K562 (cell line): ENCODE measurements at regions not wholly inside any gene's neighbourhood (a gene's known extent, or its start where the extent isn't known, plus 50 kb on each side); places are given as distances from the start of the nearest gene placed in this dataset.

ENCODE experiments used
- ATAC-seq: fragments of 200-7000 bp; cut with Tn5 transposase; 3 replicates; pipeline ENCODE4 v1.9.1; 2020; ENCODE audit warnings: moderate library complexity
- BruUV-seq: library from RNA; stranded (reverse); fragments of 400-500 nt; replicated peaks from 2 replicates; lab custom pipeline; 2021; lab: Mats Ljungman, UMichigan
- CTCF ChIA-PET: fragments of 300-600 bp; formaldehyde crosslinking; extraction: SDS; loops from one replicate; lab custom pipeline; 2021; ENCODE audit warnings: low intra/inter-chr PET ratio; lab: Yijun Ruan, JAX
- POLR2A ChIA-PET: fragments of 300-600, 350-650 bp; sonication (Branson Sonifier 250); formaldehyde crosslinking; extraction: SDS; loops from one replicate; lab custom pipeline; 2021; ENCODE audit warnings: antibody characterized with exemption, inconsistent platforms; lab: Yijun Ruan, JAX
- DNase-seq, 4 experiments: peaks; one replicate each; pipeline versions ENCODE4 v3.0.0 to v3.0.0-alpha.2; 2011 to 2018; ENCODE audit warnings: low spot score in 3 of 4, mixed read lengths in 3 of 4; ENCODE audit errors: extremely low read depth in 1 of 4
- FAIRE-seq: peaks from 2 replicates; lab custom pipeline; 2011; peaks lifted over from hg19 to GRCh38; lab: Jason Lieb, UNC
- H2AFZ ChIP-seq: 2 replicates; pipeline ENCODE4 v1.6.0; 2011; ENCODE audit warnings: low read depth, low read length, control low read depth, inconsistent platforms
- H3K27ac ChIP-seq: fragments of 200-600 bp; 3 replicates; pipeline ENCODE4 v1.8.0; 2011; ENCODE audit warnings: low read depth, mild to moderate bottlenecking, control low read depth, inconsistent platforms, low read length, moderate library complexity, mixed read lengths; ENCODE audit errors: extremely low read depth
- H3K27me3 ChIP-seq, 2 experiments: fragments of 300-600 bp in 1 of 2; 2 replicates in 1 of 2; 3 replicates in 1 of 2; pipeline versions ENCODE4 v1.6.0 to v1.8.0; 2011; ENCODE audit warnings: inconsistent platforms in 2 of 2, low read length in 2 of 2, mild to moderate bottlenecking in 1 of 2, mixed read lengths in 1 of 2, moderate library complexity in 1 of 2; ENCODE audit not compliant: control insufficient read depth in 2 of 2, insufficient read depth in 2 of 2
- H3K36me3 ChIP-seq: fragments of 300-600 bp; 3 replicates; pipeline ENCODE4 v1.8.0; 2011; ENCODE audit warnings: mild to moderate bottlenecking, low read length, inconsistent platforms; ENCODE audit not compliant: control insufficient read depth, insufficient read depth
- H3K4me1 ChIP-seq, 2 experiments: fragments of 200-600 bp in 1 of 2; replicated peaks in 1 of 2; 2 replicates in 1 of 2; 3 replicates in 1 of 2; pipeline versions ENCODE4 v1.5.1 to v1.8.0; 2011; ENCODE audit warnings: inconsistent platforms in 2 of 2, low read length in 2 of 2, mild to moderate bottlenecking in 1 of 2, mixed read lengths in 1 of 2, moderate library complexity in 1 of 2; ENCODE audit not compliant: control insufficient read depth in 2 of 2, insufficient read depth in 2 of 2
- H3K4me2 ChIP-seq: 2 replicates; pipeline ENCODE4 v1.6.1; 2011; ENCODE audit warnings: low read length, control low read depth, inconsistent platforms, mixed read lengths; ENCODE audit not compliant: insufficient read depth
- H3K4me3 ChIP-seq: fragments of 200-600 bp; sonication (generic), shearing (Covaris generic); 2 replicates; pipeline ENCODE4 v1.5.1; 2016; ENCODE audit warnings: control low read depth, inconsistent platforms
- H3K79me2 ChIP-seq: fragments of 200-600 bp; 3 replicates; pipeline ENCODE4 v1.8.0; 2011; ENCODE audit warnings: low read length, inconsistent platforms; ENCODE audit not compliant: control insufficient read depth, insufficient read depth
- H3K9ac ChIP-seq, 2 experiments: 2 replicates each; pipeline versions ENCODE4 v1.6.0 to v1.6.1; 2011; ENCODE audit warnings: low read depth in 2 of 2, low read length in 2 of 2, control low read depth in 1 of 2, inconsistent platforms in 1 of 2, mild to moderate bottlenecking in 1 of 2, mixed read lengths in 1 of 2; ENCODE audit not compliant: insufficient read depth in 1 of 2
- H3K9me1 ChIP-seq: one replicate; pipeline ENCODE4 v1.6.0; 2011; ENCODE audit warnings: inconsistent platforms, mild to moderate bottlenecking, low read length, moderate library complexity; ENCODE audit not compliant: control insufficient read depth, insufficient read depth
- H3K9me3 ChIP-seq: replicated peaks from 2 replicates; pipeline ENCODE4 v1.5.1; 2011; ENCODE audit warnings: low read depth, low read length, inconsistent platforms; ENCODE audit not compliant: control insufficient read depth, insufficient read depth
- H4K20me1 ChIP-seq: replicated peaks from 2 replicates; pipeline ENCODE4 v1.6.1; 2011; ENCODE audit warnings: low read length, inconsistent platforms, mixed read lengths; ENCODE audit not compliant: control insufficient read depth, insufficient read depth
- COPS2 ChIP-seq: fragments of 450-650 bp; conservative IDR thresholded peaks from 2 replicates; pipeline ENCODE4 v1.6.1; 2016; ENCODE audit warnings: mild to moderate bottlenecking, moderate library complexity
- GATAD2B ChIP-seq: fragments of 450-650 bp; IDR thresholded peaks from 2 replicates; pipeline ENCODE4 v1.6.1; 2017; ENCODE audit warnings: mild to moderate bottlenecking, borderline replicate concordance
- HMGN3 ChIP-seq: IDR thresholded peaks from 2 replicates; pipeline ENCODE4 v1.6.1; 2011; ENCODE audit warnings: borderline replicate concordance, low read depth, mild to moderate bottlenecking, mixed read lengths, low read length; ENCODE audit not compliant: insufficient read length; ENCODE audit errors: extremely low read depth
- L3MBTL2 ChIP-seq: fragments of 450-650 bp; IDR thresholded peaks from 2 replicates; pipeline ENCODE4 v1.6.1; 2016; ENCODE audit warnings: mild to moderate bottlenecking, moderate library complexity
- MAZ ChIP-seq, 2 experiments: fragments of 450-650 bp in 1 of 2; sonication (generic) in 1 of 2; formaldehyde crosslinking; IDR thresholded peaks in 1 of 2; conservative IDR thresholded peaks in 1 of 2; 2 replicates each; pipeline versions ENCODE4 v1.4.0 to v1.5.0; 2020; ENCODE audit warnings: mild to moderate bottlenecking in 1 of 2, missing genetic modification reagents in 1 of 2
- NUFIP1 ChIP-seq: fragments of 450-650 bp; IDR thresholded peaks from 2 replicates; pipeline ENCODE4 v1.6.1; 2018; ENCODE audit not compliant: partially characterized antibody
- POLR2A ChIP-seq: fragments of 450-650 bp; conservative IDR thresholded peaks from 2 replicates; pipeline ENCODE4 v1.6.1; 2016
- POU5F1 ChIP-seq: fragments of 150-350 bp; IDR thresholded peaks from 2 replicates; pipeline ENCODE4 v1.6.1; 2014; ENCODE audit warnings: borderline replicate concordance, low read length, low read depth, mild to moderate bottlenecking; ENCODE audit not compliant: partially characterized antibody
- RFX7 ChIP-seq: fragments of 250-450 bp; sonication (Bioruptor Pico); IDR thresholded peaks from 2 replicates; pipeline ENCODE4 v1.5.1; 2021; ENCODE audit warnings: mild to moderate bottlenecking
- SMARCA5 ChIP-seq: fragments of 450-650 bp; IDR thresholded peaks from 2 replicates; pipeline ENCODE4 v1.6.1; 2016
- TEAD1 ChIP-seq, 2 experiments: fragments of 450-650 bp in 1 of 2; sonication (generic) in 1 of 2; formaldehyde crosslinking; IDR thresholded peaks; 2 replicates each; pipeline versions ENCODE4 v1.4.0 to v1.8.0; 2020 to 2022; ENCODE audit warnings: mild to moderate bottlenecking in 2 of 2, missing genetic modification reagents in 1 of 2
- TRIM28 ChIP-seq: fragments of 450-650 bp; IDR thresholded peaks from 2 replicates; pipeline ENCODE4 v1.6.1; 2017
- ZBTB9 ChIP-seq: fragments of 450-650 bp; formaldehyde crosslinking; IDR thresholded peaks from 2 replicates; pipeline ENCODE4 v1.4.0; 2020; ENCODE audit warnings: mild to moderate bottlenecking, moderate library complexity
- ZEB2 ChIP-seq: fragments of 450-650 bp; IDR thresholded peaks from 2 replicates; pipeline ENCODE4 v1.6.1; 2016
- ZKSCAN1 ChIP-seq: fragments of 150-350 bp; IDR thresholded peaks from 2 replicates; pipeline ENCODE4 v1.6.1; 2016; ENCODE audit warnings: low read depth, low read length
- ZNF277 ChIP-seq: fragments of 250-450 bp; sonication (Bioruptor Pico); IDR thresholded peaks from 2 replicates; pipeline ENCODE4 v1.8.0; 2022; ENCODE audit warnings: inconsistent platforms, mild to moderate bottlenecking, moderate library complexity, borderline replicate concordance
- WGBS: fragments of 100-300 bp; shearing (Covaris generic); methylation state at CpG from one replicate; pipeline ENCODE4 v1.1.6; 2016; ENCODE audit warnings: low coverage, mixed read lengths; ENCODE audit not compliant: insufficient coverage; ENCODE audit errors: missing lambda C conversion rate; 5-methylcytosine and 5-hydroxymethylcytosine counted together
- in situ Hi-C: fragments of 300-500 bp; cut with MboI; formaldehyde crosslinking; loops from 4 replicates; pipeline ENCODE4 v1.15.0; 2018; ENCODE audit warnings: inconsistent platforms, mixed read lengths
- intact Hi-C: fragments of 100-400 bp; cut with micrococcal nuclease; formaldehyde crosslinking; loops from 2 replicates; pipeline ENCODE4 v1.14.2; 2022
- TF ChIP-seq, protein P1 (sequence below): fragments of 250-450 bp; sonication (Bioruptor Pico); IDR thresholded peaks from 2 replicates; pipeline ENCODE4 v1.8.0; 2021; ENCODE audit warnings: moderate library complexity, mild to moderate bottlenecking, inconsistent platforms
- TF ChIP-seq, protein P2 (sequence below): fragments of 250-450 bp; sonication (Bioruptor Pico); IDR thresholded peaks from 2 replicates; pipeline ENCODE4 v1.8.0; 2021; ENCODE audit warnings: moderate library complexity, mild to moderate bottlenecking, inconsistent platforms
- TF ChIP-seq, protein P3 (sequence below): sonication (generic); IDR thresholded peaks from 2 replicates; pipeline ENCODE4 v1.6.1; 2016

GRCh38 chr2:20934236-20934635 is 109.6 kb downstream of the APOB start (continued):
- TF ChIP-seq ZBTB9 (CRISPR knock-in tag) (no peak), SMARCA5 (no peak)
- TF ChIP-seq, protein P1, sequence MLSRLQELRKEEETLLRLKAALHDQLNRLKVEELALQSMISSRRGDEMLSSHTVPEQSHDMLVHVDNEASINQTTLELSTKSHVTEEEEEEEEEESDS (CRISPR knock-in tag), result no peak

DNA sequence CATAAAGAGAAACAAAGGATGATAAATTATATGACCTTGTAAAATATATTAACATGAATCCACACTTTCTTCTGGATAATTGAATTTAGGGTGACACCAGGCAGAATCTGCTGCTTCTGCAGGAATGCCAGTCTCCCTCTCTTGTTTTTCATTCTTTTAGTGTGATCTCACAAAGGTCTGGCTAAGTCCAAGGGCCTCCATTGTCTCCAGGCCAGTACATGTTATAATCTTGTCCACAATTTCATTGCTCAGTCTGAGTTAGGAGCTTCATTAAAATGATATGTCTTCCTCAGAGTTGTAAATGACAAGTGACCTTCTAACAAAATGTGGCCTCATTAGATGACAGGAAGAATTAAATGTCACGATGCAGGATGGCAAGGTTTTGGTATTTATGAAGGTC is 110.2 kb downstream of the APOB start:
- no peak overlapping the region for H3K9ac ChIP-seq
- ATAC-seq (no peak), FAIRE-seq (no peak), DNase-seq (no peak)
- no peaks in the 10 kb centered on the region for H3K36me3 ChIP-seq
- no peak overlapping the region for H3K4me3 ChIP-seq
- H3K9me3 ChIP-seq, result no peaks in the 10 kb centered on the region
- BruUV-seq, result no TSS peak
- H2AFZ ChIP-seq, result no peak overlapping the region
- no peaks in the 10 kb centered on the region for H3K79me2 ChIP-seq
- 7% methylated on average over 1 of the region's 1 CpG for WGBS
- in situ Hi-C loops, result loop anchor here (25.0 kb wide), 1 partner anchor 496 kb away; the partner anchor contains the start of gene RHOB
- intact Hi-C loops, result no loop called here
- CTCF ChIA-PET, result no interaction called here
- no peaks in the 10 kb centered on the region for H3K4me1 ChIP-seq
- peaks cover 0 to 8% of the 10 kb centered on the region in 2 experiments; a peak in 1 of 5 replicates for H3K27me3 ChIP-seq
- no peak overlapping the region for H3K27ac ChIP-seq
- H3K4me2 ChIP-seq, result no peak overlapping the region
- H4K20me1 ChIP-seq, result no peaks in the 10 kb centered on the region; the same call in 1 of the 2 replicates
- POLR2A ChIA-PET, result no interaction called here
- H3K9me1 ChIP-seq, result no peaks in the 10 kb centered on the region
- TF ChIP-seq, protein P2, sequence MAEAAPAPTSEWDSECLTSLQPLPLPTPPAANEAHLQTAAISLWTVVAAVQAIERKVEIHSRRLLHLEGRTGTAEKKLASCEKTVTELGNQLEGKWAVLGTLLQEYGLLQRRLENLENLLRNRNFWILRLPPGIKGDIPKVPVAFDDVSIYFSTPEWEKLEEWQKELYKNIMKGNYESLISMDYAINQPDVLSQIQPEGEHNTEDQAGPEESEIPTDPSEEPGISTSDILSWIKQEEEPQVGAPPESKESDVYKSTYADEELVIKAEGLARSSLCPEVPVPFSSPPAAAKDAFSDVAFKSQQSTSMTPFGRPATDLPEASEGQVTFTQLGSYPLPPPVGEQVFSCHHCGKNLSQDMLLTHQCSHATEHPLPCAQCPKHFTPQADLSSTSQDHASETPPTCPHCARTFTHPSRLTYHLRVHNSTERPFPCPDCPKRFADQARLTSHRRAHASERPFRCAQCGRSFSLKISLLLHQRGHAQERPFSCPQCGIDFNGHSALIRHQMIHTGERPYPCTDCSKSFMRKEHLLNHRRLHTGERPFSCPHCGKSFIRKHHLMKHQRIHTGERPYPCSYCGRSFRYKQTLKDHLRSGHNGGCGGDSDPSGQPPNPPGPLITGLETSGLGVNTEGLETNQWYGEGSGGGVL, result no peak
- TF ChIP-seq NUFIP1 (no peak), ZEB2 (no peak), ZKSCAN1 (no peak), MAZ (CRISPR knock-in tag; conservative IDR thresholded peaks at IDR 0.05 in 1 of 2, IDR thresholded peaks at IDR 0.05 in 1 of 2) (no peak), ZNF277 (CRISPR knock-in tag) (no peak), TEAD1 (CRISPR knock-in tag; IDR thresholded peaks at IDR 0.05) (no peak), POU5F1 (no peak), POLR2A (no peak), TRIM28 (no peak), HMGN3 (no peak), GATAD2B (no peak), COPS2 (no peak), RFX7 (CRISPR knock-in tag) (no peak), L3MBTL2 (no peak)
- TF ChIP-seq, protein P3, sequence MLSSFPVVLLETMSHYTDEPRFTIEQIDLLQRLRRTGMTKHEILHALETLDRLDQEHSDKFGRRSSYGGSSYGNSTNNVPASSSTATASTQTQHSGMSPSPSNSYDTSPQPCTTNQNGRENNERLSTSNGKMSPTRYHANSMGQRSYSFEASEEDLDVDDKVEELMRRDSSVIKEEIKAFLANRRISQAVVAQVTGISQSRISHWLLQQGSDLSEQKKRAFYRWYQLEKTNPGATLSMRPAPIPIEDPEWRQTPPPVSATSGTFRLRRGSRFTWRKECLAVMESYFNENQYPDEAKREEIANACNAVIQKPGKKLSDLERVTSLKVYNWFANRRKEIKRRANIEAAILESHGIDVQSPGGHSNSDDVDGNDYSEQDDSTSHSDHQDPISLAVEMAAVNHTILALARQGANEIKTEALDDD, result no peak
